ENCODE measurements at regions not wholly inside any gene's neighbourhood (a gene's known extent, or its start where the extent isn't known, plus 50 kb on each side); places are given as distances from the start of the nearest gene placed in this dataset.

- TF ChIP-seq, protein P1, sequence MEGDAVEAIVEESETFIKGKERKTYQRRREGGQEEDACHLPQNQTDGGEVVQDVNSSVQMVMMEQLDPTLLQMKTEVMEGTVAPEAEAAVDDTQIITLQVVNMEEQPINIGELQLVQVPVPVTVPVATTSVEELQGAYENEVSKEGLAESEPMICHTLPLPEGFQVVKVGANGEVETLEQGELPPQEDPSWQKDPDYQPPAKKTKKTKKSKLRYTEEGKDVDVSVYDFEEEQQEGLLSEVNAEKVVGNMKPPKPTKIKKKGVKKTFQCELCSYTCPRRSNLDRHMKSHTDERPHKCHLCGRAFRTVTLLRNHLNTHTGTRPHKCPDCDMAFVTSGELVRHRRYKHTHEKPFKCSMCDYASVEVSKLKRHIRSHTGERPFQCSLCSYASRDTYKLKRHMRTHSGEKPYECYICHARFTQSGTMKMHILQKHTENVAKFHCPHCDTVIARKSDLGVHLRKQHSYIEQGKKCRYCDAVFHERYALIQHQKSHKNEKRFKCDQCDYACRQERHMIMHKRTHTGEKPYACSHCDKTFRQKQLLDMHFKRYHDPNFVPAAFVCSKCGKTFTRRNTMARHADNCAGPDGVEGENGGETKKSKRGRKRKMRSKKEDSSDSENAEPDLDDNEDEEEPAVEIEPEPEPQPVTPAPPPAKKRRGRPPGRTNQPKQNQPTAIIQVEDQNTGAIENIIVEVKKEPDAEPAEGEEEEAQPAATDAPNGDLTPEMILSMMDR (IDR thresholded peaks at IDR 0.05; ENCODE audit: insufficient read depth, low read depth, low read length), result no peak
- no peak for TF ChIP-seq EZH2 (IDR thresholded peaks at IDR 0.05; ENCODE audit: insufficient read depth, low read length)
- no peaks in the 10 kb centered on the region for H4K20me1 ChIP-seq (ENCODE audit: insufficient read depth, low read length)
- no peaks in the 10 kb centered on the region for H3K27me3 ChIP-seq (ENCODE audit: insufficient read depth, low read length)
- no peak overlapping the region for H3K4me3 ChIP-seq (ENCODE audit: insufficient read depth, low read depth, low read length)
- no peaks in the 10 kb centered on the region for H3K9me3 ChIP-seq (ENCODE audit: insufficient read depth, low read depth, low read length)
- Mint-ChIP-seq H3K4me3 (ENCODE audit: unreplicated experiment) (no peak overlapping the region), H3K36me3 (ENCODE audit: low read depth, unreplicated experiment) (no peaks in the 10 kb centered on the region), H3K27me3 (ENCODE audit: low read depth, unreplicated experiment) (no peaks in the 10 kb centered on the region), H3K9me3 (ENCODE audit: unreplicated experiment) (no peaks in the 10 kb centered on the region), H3K4me1 (ENCODE audit: low read depth, unreplicated experiment) (no peaks in the 10 kb centered on the region), H3K27ac (ENCODE audit: unreplicated experiment) (no peak overlapping the region)
- no peaks in the 10 kb centered on the region for H3K79me2 ChIP-seq (ENCODE audit: insufficient read depth, low read length)
- DNase-seq (ENCODE audit: low read depth), result no peak
- no peak overlapping the region for H3K27ac ChIP-seq (ENCODE audit: low read depth, low read length)
- no peak overlapping the region for H3K4me2 ChIP-seq (ENCODE audit: low read length)
- no peaks in the 10 kb centered on the region for H3K36me3 ChIP-seq (ENCODE audit: insufficient read depth, low read length)
- no peaks in the 10 kb centered on the region for H3K4me1 ChIP-seq (ENCODE audit: insufficient read depth, low read length)
- H3K9ac ChIP-seq (ENCODE audit: low read length), result no peak overlapping the region
- FAIRE-seq, result no peak
- H2AFZ ChIP-seq (ENCODE audit: low read depth, low read length), result no peak overlapping the region
These were observed 93.9 kb upstream of the SYT10 start for GRCh38 chr12:33533527-33533926.

DNA sequence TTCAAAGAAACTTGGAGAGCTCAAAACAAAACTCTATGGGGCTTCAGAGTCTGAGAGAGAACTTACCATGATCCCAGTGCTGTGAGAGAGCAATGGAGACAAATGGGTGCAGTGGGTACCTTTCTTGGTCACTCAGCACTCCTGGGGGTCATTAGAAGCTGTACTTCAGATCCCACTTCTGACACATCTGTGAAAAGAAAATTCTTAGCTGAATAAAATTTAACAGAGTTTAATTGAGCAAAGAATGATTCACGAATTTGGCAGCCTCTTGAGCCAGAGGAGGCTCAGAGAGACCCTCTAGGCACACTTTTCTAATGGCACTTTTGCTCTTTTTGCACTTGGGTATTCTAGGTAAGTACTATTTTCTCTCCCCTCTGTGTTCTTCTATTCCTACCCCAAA is 96.8 kb upstream of the SYT10 start:
- Histone ChIP-seq H3K4me2 (ENCODE audit: low read length) (no peak overlapping the region), H3K9me3 (ENCODE audit: insufficient read depth, low read depth, low read length) (no peaks in the 10 kb centered on the region), H3K4me3 (ENCODE audit: insufficient read depth, low read depth, low read length) (no peak overlapping the region), H2AFZ (ENCODE audit: low read depth, low read length) (no peak overlapping the region), H3K36me3 (ENCODE audit: insufficient read depth, low read length) (no peaks in the 10 kb centered on the region), H3K79me2 (ENCODE audit: insufficient read depth, low read length) (no peaks in the 10 kb centered on the region), H3K27ac (ENCODE audit: low read depth, low read length) (no peak overlapping the region), H4K20me1 (ENCODE audit: insufficient read depth, low read length) (no peaks in the 10 kb centered on the region), H3K27me3 (ENCODE audit: insufficient read depth, low read length) (no peaks in the 10 kb centered on the region), H3K4me1 (ENCODE audit: insufficient read depth, low read length) (no peaks in the 10 kb centered on the region), H3K9ac (ENCODE audit: low read length) (no peak overlapping the region)
- FAIRE-seq (no peak), DNase-seq (ENCODE audit: low read depth) (no peak)
- TF ChIP-seq, protein P1 (IDR thresholded peaks at IDR 0.05; ENCODE audit: insufficient read depth, low read depth, low read length), result no peak
- TF ChIP-seq EZH2 (IDR thresholded peaks at IDR 0.05; ENCODE audit: insufficient read depth, low read length), result no peak
- Mint-ChIP-seq H3K4me1 (ENCODE audit: low read depth, unreplicated experiment) (no peaks in the 10 kb centered on the region), H3K27ac (ENCODE audit: unreplicated experiment) (no peak overlapping the region), H3K4me3 (ENCODE audit: unreplicated experiment) (no peak overlapping the region), H3K9me3 (ENCODE audit: unreplicated experiment) (no peaks in the 10 kb centered on the region), H3K36me3 (ENCODE audit: low read depth, unreplicated experiment) (no peaks in the 10 kb centered on the region), H3K27me3 (ENCODE audit: low read depth, unreplicated experiment) (no peaks in the 10 kb centered on the region)

GRCh38 chr12:33546004-33546403 is 106.4 kb upstream of the SYT10 start:
- H3K9me3 ChIP-seq (ENCODE audit: insufficient read depth, low read depth, low read length), result no peaks in the 10 kb centered on the region

More at GRCh38 chr12:33546004-33546403, 106.4 kb upstream of the SYT10 start:
- Mint-ChIP-seq H3K27me3 (ENCODE audit: low read depth, unreplicated experiment) (no peaks in the 10 kb centered on the region), H3K9me3 (ENCODE audit: unreplicated experiment) (peaks cover 3% of the 10 kb centered on the region), H3K36me3 (ENCODE audit: low read depth, unreplicated experiment) (no peaks in the 10 kb centered on the region), H3K4me3 (ENCODE audit: unreplicated experiment) (no peak overlapping the region), H3K27ac (ENCODE audit: unreplicated experiment) (no peak overlapping the region), H3K4me1 (ENCODE audit: low read depth, unreplicated experiment) (no peaks in the 10 kb centered on the region)
- Histone ChIP-seq H3K27me3 (ENCODE audit: insufficient read depth, low read length) (no peaks in the 10 kb centered on the region), H3K36me3 (ENCODE audit: insufficient read depth, low read length) (no peaks in the 10 kb centered on the region), H3K4me1 (ENCODE audit: insufficient read depth, low read length) (no peaks in the 10 kb centered on the region), H3K9ac (ENCODE audit: low read length) (no peak overlapping the region), H3K27ac (ENCODE audit: low read depth, low read length) (no peak overlapping the region), H4K20me1 (ENCODE audit: insufficient read depth, low read length) (no peaks in the 10 kb centered on the region), H2AFZ (ENCODE audit: low read depth, low read length) (no peak overlapping the region), H3K79me2 (ENCODE audit: insufficient read depth, low read length) (no peaks in the 10 kb centered on the region), H3K4me2 (ENCODE audit: low read length) (no peak overlapping the region), H3K4me3 (ENCODE audit: insufficient read depth, low read depth, low read length) (no peak overlapping the region)
- FAIRE-seq, result no peak
- DNase-seq (ENCODE audit: low read depth), result no peak
- no peak for TF ChIP-seq EZH2 (IDR thresholded peaks at IDR 0.05; ENCODE audit: insufficient read depth, low read length)
- TF ChIP-seq, protein P1 (IDR thresholded peaks at IDR 0.05; ENCODE audit: insufficient read depth, low read depth, low read length), result no peak

Data from astrocyte (in vitro differentiated cells and primary cell).